ENCODE measurements at regions not wholly inside any gene's neighbourhood (a gene's known extent, or its start where the extent isn't known, plus 50 kb on each side); places are given as distances from the start of the nearest gene placed in this dataset.

DNA sequence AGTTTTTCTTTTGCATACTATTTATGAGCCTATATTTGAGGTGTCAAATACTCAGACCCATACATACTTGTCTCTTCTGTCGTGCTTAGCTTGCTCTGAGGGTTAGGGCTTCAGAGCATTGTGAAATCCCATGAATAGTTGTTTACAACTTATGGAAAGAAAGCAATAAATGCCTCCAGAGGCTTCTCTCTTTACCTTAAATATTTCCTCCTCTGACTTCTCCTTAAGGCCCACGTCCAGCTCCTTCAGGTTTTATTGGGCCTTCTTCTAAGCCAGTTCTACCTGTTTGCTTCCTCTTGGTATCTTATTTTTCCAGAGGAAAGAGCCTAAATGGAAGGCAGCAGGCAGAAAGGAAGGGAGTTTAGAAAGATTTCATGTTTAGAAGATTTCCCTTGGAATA is 218.6 kb downstream of the SPTSSA start:
- DNase-seq (ENCODE audit: low spot score): no peak

DNA sequence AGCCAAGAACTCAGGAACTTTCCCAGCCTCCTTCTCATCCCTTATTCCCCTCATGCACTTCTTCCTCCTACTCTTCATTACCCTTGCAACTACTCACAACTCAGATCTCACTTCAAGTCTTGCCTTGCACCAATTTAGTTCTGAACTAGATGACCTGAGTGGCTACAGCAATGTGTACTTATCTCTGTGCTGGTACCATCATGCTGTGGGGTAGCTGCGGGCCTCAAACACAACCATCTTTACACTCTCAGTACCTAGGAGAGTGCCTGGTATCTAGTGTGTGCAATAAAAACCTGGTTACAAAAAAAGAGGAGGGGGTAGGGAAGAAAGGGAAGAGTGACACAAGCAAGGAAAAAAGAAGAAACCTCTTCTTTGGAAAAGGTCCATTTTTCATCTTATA is 219.0 kb downstream of the SPTSSA start:
- no peak for DNase-seq (ENCODE audit: low spot score)

DNA sequence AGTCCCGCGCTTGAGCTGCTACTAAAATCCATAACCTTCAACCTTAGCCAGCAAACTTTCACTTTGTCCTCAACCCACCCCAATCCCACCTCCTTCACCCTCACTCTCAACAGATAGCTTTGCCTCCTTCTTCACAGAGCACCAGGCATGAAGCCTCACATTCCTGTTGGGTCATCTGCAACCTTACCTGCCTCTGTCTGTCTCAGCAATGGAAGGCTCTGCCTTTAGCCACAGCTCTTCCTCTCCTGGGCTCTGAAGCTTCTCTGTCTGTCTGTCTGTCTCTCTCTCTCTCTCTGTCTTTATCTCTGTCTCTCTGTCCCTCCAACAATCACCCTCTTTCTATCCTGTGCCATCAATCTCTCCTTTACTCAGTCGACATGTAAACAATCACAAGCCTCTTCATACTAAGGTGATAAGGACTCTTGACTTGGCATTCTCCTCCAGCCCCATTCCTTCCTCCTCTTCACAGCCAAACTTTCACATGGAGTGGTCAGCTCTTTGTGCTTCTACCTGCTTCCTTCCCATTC is 220.8 kb downstream of the SPTSSA start:
- no peak for DNase-seq (ENCODE audit: low spot score)

DNA sequence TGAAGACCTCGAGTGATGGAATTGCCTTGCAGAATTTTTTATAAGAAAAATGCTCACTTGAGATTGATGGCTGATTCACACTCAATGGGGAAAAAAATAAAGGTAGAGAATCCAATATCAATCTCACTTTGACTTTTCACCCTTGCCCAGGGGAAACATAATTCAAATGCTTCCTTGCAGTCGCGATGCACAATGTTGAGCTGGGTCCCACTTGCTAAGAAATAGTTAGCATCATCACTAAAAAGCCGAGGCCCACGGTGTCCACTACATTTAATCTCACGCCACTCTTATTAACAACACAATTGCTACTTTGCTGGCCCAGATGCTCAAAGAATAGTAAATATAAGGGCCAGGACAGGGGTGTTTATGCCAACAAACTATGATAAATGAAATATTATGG is 223.4 kb downstream of the SPTSSA start:
- DNase-seq (ENCODE audit: low spot score): no peak

DNA sequence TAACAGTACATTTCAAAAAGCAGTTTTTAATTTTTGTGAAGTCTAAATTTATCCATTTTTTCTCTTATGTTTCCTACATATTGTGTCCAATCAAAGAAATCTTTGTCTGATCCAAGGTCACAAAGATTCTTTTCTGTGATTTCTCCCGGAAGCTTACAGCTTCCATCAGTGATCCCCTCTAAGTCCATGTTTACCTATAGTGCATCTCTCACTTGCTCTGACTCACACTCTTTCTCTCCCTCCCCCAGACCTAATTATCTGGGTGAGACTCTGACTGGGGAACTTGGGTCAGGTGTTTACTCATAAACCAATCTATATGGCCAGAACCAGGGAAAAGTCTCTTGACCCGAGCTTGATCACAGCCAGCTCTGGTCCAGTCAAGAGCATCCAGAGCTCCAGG is 224.4 kb downstream of the SPTSSA start:
- DNase-seq (ENCODE audit: low spot score): no peak

DNA sequence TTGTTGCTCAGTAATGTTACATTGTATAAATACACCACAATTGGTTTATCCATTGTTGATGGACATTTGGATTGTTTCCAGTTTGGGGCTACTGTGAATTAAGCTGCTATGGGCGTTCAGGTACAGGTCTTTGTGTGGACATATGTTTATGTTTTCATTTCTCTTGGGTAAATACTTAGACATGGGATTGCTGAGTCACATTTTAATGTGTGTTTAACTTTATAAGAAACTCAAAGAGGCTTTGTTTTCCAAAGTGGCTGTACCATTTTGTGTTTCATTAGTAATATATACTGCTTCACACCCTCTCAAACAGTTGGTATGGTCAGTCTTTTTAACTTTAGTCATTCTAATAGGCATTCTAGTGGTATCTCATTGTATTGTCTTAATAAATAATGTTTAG is 225.0 kb downstream of the SPTSSA start:
- DNase-seq (ENCODE audit: low spot score): peak; percentile 25

DNA sequence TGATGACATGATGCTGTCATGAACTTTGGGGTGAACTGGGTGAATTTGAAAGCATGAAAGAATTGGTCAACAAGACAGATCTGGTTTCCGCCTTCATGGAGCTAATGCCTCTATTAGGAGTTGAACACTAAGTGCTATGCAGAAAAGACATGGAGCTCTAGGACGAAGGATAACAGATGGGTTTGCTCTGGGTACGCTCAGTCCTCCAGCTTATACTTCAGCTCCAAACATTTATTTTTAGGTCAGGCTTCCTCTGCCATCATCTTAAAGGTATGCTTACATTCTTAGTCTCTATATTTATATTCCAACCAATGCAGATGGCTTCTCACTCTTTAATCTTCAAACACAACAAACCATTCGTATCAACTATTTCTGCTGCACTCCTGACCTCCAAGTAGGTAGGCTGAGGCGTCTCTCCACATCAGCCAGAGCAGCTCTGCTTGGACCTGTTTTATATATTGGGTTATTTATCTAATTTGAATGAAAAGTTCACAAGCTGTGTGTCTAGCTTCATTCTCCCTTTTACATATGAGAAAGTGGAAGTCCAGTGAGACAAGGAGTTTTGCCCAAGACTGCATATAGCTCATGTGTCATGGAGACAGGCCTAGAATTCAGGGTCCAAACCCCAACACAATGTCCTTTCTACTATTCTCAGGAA is 226.3 kb downstream of the SPTSSA start:
- DNase-seq (ENCODE audit: low spot score): no peak

DNA sequence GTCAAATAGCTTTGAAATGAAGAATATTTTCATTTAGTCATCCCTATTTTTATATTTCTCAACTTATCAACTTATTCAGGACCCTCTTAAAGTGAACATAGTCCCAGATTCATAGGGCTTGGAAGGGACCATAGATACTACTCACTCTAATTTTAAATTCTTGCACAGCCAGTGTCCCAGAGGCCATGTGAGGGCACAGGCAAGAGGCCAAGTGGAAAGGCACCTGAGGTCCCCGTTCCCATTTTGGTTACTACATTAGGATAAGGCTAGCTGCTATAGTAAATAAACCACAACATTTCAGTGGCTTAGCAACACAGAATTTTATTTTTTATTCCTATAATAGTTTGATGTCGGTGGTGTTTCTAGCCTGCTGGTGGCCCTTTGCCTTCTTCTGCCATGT is 227.8 kb downstream of the SPTSSA start:
- no peak for DNase-seq (ENCODE audit: low spot score)

DNA sequence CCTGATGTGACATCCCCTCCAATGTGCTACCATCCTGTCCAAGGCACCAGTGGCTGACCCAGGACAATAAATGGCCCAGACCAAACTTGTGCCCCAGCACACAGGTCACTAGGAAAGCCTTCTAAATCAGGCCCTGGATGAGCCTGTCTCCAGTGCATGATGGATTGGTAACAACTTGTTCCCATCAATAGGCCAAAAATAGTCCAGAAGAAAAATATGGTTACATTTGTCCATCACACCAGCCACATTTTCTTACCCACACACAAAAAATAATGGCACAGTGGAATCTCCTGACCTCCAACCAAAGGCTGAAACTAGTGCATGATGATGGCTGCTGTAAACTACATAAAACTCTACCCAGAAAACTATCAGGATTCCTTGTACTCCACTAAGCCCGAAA is 228.4 kb downstream of the SPTSSA start:
- no peak for DNase-seq (ENCODE audit: low spot score)

DNA sequence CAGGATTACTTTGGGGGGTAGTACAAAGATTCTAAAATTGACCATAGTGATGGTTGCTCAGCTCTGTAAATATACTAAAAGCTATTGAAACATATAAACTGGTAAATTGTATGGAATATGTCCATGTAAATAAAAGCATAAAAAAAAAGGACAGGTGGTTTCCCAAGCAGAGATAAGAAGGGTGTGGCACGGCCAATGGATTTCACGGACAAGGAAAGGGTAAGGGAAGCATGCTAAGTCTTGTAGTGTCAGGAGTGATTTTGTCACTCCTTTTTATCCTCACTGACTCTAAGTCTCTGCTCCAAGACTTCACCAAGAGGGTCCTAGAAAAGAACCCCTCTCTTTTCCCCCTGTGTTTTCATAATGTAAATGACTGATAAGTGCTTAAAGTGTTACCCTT is 229.2 kb downstream of the SPTSSA start:
- DNase-seq (ENCODE audit: low spot score): no peak

DNA sequence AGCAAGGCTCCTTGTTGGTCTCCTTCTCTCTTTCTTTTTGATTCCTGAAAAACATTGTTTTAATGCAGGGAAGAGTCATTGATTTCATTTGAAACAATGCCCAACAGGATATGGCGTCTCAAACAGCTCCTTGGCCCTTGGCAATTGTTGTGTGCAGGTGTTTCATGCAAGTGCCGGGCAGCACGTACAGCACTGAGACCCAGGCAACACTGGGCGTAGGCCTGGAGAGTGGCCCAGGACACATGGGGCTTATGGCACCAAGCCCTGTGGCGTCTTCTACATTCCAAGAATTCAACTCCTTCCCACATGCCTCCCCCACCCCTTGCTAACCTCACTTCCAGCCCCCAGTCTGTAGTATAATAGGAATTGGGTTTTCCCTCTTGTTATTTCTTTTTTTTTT is 230.4 kb downstream of the SPTSSA start:
- peak; percentile 10 for DNase-seq (ENCODE audit: low spot score)

DNA sequence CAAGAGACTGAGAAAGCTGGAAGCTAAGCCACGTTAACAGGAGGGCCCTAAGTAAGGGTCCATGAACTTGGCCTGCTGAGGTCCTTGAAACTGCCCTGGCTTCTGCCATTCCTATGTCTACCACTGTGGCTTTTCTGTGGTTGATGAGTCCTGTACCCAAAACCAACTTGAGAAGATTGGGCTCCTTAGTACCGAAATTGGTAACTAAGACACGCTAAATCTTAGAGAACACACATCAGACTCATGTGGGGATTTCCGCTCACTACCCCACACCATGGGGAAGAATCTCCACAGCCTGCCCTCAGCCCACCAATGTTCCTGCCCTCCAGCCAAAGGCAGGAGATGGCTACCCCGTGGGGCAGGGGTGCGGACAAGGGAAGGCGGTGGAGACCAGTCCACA is 232.9 kb downstream of the SPTSSA start:
- no peak for DNase-seq (ENCODE audit: low spot score)

DNA sequence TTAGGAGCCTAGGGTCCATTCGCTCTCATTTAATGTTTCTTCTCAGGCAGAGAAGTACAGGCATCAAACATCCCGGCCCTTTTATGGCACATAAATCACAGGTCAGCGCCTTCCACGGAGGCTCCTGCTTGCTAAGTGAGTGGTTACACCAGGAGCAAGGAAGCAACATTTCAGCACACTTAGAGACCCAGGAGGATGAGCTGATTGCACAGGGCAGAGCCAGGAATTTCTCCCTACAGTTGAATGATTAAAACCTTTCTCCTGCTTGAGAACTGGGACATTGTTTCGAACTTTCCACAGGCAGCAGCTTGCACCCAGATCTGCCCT is 233.4 kb downstream of the SPTSSA start:
- DNase-seq (ENCODE audit: low spot score): no peak

DNA sequence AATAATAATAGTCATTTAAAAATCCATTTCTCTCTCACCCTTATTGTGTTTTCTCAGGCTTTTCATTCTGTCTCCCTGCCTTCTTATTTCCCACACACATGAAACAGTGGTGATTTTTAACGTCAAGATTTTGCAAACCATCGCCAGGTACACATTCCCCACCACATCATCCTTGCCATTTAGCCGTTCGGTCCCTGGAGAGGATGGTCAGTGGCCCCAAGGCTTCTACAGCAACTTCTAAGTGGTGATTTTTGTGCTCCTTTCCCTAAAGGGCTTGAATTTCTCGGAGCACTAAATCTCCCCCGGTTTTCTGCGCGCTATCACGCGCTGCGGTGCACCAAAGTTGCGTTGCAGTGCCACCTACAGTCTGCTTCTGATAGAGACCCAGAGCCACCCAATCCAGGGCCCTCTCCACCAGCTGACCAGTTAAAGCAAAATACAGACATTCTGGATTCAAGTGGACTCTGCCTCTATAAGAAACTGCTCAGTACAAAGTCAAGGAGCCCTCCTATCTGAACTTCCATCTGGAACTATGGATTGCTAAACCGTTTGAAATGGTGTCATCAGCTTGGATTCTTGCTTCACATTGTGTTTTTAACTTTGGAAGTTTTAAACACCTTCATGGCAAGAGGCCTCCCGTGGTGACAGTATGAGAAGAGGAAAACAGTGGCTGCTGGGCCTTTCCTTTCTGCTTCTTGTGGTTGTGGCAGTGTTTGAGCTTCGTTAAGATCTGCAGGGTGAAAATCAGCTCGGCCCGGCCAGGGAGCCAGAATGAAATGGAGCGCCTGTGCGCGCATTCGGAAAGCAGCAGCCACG is 234.0 kb downstream of the SPTSSA start:
- DNase-seq (ENCODE audit: low spot score): peak; percentile 36

DNA sequence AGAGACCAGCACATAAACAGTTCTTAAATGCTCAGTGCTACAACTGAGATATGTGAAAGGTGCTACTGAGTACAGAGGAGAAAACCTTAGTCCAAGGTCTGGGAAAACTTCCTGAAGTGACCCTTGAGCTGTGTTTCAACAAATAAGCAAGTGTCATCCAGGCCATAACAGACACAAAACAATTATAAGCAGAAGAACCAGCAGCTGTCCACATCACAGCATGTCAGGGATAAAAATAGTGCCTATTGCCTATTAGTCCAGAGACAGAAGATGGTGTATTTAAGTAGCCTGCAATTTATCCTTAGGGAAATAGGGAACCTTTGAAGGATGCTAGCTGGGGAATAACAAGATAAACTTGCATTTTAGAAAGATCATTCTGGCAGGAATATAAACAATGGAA is 237.8 kb downstream of the SPTSSA start:
- no peak for DNase-seq (ENCODE audit: low spot score)

DNA sequence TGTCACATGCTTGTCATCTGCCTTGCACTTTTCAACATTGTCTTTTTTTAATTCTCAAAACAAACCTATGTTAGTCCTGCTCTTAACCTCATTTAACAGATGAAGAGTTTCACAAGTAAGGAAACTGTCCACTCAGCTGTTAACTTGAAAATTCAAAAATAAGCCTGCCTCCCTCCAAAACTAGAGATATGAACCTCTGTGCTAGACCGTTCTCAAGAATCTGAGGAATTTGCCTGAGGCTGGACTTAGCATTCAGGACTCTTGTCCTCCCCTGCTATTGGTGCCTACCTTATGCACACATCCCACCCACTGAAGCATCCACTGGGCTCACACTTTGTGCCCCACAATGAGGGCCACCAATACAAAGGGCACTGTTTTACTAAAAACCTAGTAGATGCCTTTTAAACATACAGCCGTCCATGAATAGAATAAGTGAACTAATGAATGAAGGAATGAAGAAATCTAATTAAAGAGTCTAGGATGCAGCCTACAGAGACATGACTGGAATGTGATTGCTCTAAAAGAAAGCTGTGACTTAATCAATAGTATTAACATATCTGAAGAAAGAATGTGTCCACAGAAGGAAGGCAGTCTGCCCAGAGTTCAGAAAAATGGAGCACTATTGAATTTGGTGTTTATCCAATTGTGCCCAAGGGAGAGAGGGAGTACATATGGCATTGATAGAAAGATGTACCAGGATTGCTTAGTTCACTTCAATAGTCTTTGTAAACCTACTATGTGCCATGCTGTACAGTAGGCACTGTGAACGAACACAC is 238.5 kb downstream of the SPTSSA start:
- DNase-seq (ENCODE audit: low spot score): no peak

DNA sequence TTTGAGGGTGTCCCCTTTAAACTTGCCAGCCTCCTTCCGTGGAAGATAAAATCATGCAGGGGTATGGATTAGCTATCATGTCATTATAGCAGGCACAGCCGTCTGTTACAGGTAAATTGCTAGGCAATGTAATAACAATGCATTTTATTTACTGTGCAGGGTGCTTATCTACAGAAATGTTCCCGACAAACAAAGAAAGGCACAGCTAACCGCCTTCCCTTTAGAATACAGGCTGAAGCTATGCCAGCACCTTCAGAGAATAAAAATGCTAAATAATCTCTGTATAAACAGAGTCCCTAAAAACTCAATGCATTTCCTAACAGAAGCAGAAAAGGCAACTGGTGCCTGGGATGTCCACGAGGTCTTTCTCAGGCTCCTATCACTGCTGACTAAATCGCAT is 239.2 kb downstream of the SPTSSA start:
- DNase-seq (ENCODE audit: low spot score): no peak

DNA sequence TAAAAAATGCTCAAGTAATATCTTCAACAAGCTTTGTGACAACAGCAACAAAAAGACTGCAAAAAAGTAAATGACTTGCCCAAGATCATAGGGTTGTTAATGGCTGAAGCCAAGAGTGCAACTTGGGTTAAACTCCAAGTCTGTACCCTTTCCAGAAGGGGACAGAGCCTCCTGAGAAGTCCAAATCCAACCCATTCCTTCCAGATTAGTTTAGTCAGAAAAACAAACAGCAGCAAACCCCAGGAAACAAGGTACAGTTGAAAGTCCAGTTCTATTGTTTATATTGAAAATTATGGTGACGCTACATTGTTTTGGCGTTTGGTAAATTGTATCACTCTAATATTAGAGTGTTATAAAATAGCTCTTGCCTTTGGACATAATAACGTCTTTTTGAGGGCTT is 239.9 kb downstream of the SPTSSA start:
- no peak for DNase-seq (ENCODE audit: low spot score)

DNA sequence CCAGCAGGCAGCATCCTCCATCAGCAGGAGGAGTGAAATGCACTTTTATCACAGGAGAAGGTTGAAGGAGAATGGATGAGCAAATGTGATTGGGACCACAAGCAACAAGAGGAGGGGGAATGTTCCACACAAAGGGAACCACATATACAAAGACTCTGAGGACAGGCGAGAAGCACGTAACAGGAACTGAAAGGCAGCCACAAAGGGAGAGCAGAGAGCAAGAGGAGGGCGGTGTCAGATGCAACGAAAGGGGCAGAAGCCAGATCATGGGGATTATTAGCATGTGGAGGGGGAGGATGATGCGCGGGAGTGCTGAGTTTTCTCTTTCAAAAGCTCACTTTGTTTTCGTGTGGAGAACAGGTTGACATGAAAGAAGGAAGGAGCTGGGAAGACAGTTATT is 241.1 kb downstream of the SPTSSA start:
- no peak for DNase-seq (ENCODE audit: low spot score)

DNA sequence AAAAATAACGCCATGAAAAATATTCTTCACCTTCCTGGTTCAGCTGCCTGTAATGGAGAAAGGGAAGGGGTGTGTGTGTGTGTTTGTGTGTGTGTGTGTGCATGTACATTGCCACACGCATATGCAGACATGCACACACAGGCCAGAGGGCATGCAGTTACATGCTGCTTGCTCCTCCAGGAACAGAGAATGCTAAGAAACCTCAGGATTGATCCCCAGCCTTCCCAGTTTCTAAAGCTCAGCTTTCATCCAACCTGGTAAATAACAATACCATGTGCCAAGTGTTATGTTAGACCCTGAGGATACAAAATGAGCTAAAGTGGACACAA is 241.7 kb downstream of the SPTSSA start:
- DNase-seq (ENCODE audit: low spot score): no peak

DNA sequence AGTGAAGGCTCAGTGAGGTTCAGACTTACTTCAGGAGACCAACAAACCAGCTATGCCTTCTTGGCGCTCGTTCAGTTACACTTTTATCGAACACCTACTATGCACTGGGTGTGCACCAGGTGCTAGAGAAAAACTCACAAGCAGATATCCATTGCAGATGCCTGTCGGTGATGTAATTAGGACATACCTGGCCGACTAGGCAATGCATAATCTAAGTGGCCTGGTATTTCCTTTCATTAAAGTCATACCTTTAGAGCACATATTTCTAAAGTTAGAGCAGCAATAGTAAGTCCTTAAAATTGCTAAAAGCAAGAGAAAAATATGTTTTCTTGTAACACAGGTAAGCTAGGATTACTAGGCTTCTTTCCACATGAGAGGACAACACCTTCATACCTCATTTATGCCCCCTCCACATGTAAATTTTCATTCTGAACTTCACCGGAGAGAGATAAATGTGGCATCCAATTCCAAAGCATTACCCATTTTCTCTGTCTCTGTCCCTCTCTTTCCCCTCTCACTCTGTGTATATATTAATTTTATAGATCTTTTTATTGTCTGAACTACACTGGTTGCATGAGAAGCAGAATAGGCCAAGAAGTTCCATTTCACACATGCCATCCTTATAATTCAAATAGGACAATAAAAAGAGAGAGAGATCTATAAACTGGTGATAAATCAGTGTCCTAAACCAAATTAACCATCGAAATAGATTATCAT is 242.2 kb downstream of the SPTSSA start:
- no peak for DNase-seq (ENCODE audit: low spot score)

DNA sequence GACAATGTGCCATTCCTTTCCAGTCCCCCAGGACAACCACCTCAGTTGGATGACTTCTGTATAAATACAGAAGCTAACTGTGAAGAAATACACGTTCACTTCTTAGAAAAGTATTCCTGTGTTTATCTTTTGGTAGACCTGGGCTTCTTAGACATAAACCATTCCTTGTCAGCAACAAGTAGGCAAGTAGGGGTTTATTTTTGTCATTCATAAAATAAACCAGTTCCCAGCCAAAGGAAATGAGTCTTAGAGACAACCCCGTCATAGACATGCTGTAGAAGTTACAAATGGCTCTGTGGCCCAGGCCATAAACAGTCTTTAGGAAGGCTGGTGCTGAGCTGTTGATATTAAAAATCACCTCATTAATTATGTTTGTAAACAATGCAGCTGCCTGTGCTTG is 243.2 kb downstream of the SPTSSA start:
- no peak for DNase-seq (ENCODE audit: low spot score)

All from A172 (cell line).